Cardiac muscle cell (in vitro differentiated cells and primary cell): ENCODE measurements at regions not wholly inside any gene's neighbourhood (a gene's known extent, or its start where the extent isn't known, plus 50 kb on each side); places are given as distances from the start of the nearest gene placed in this dataset.

ENCODE experiments used
- DNase-seq, 2 donors: peaks; one replicate each; pipeline versions ENCODE4 v3.0.0 to v3.0.0-alpha.2; 2010 to 2017; ENCODE audit warnings: low read depth in 1 of 2, low spot score in 1 of 2
- H3K27ac ChIP-seq: fragments of 200-600 bp; sonication (generic); 2 replicates; pipeline ENCODE4 v1.5.1; 2016
- H3K27me3 ChIP-seq: fragments of 200-600 bp; sonication (generic); 2 replicates; pipeline ENCODE4 v1.6.0; 2016; ENCODE audit warnings: control low read depth
- H3K36me3 ChIP-seq: fragments of 200-600 bp; sonication (generic); 2 replicates; pipeline ENCODE4 v1.5.1; 2016; ENCODE audit warnings: control low read depth
- H3K4me1 ChIP-seq: fragments of 200-600 bp; sonication (generic); 2 replicates; pipeline ENCODE4 v1.8.1; 2017; ENCODE audit warnings: low read depth, mild to moderate bottlenecking, mixed run types
- H3K4me3 ChIP-seq: fragments of 200-600 bp; sonication (generic); 2 replicates; pipeline ENCODE4 v1.5.1; 2016; ENCODE audit warnings: mild to moderate bottlenecking
- H3K9me3 ChIP-seq: fragments of 200-600 bp; sonication (generic); 2 replicates; pipeline ENCODE4 v1.5.1; 2017; ENCODE audit warnings: low read depth, mild to moderate bottlenecking, control low read depth
- TF ChIP-seq, protein P1 (sequence below): IDR thresholded peaks from 2 replicates; pipeline ENCODE4 v1.5.1; 2012; ENCODE audit warnings: low read depth, mild to moderate bottlenecking, low read length

DNA sequence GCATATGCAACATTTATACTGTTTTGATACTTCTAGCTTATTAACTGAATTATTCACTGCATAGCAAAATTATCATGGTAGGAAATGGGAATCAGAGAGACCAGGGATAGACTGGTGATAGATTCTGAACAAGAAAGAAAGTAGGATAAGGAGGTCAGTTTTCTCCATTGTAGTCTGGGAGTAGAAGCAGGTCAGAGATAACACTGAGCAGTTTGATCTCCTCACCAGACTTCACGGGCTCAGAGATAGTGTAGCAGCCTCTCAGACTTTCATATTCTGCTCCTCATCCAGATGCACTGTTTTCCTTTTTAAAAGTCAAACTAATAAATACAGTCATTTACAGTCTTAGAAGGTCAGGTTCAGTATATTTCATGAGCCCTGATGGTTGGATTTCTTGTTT, 56.0 kb upstream of the MYO16 start:
- Histone ChIP-seq H3K27me3 (no peaks in the 10 kb centered on the region), H3K4me3 (no peak overlapping the region), H3K27ac (no peak overlapping the region), H3K9me3 (no peaks in the 10 kb centered on the region), H3K36me3 (no peaks in the 10 kb centered on the region), H3K4me1 (no peaks in the 10 kb centered on the region)
- no peak for DNase-seq
- TF ChIP-seq, protein P1, sequence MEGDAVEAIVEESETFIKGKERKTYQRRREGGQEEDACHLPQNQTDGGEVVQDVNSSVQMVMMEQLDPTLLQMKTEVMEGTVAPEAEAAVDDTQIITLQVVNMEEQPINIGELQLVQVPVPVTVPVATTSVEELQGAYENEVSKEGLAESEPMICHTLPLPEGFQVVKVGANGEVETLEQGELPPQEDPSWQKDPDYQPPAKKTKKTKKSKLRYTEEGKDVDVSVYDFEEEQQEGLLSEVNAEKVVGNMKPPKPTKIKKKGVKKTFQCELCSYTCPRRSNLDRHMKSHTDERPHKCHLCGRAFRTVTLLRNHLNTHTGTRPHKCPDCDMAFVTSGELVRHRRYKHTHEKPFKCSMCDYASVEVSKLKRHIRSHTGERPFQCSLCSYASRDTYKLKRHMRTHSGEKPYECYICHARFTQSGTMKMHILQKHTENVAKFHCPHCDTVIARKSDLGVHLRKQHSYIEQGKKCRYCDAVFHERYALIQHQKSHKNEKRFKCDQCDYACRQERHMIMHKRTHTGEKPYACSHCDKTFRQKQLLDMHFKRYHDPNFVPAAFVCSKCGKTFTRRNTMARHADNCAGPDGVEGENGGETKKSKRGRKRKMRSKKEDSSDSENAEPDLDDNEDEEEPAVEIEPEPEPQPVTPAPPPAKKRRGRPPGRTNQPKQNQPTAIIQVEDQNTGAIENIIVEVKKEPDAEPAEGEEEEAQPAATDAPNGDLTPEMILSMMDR = no peak

DNA sequence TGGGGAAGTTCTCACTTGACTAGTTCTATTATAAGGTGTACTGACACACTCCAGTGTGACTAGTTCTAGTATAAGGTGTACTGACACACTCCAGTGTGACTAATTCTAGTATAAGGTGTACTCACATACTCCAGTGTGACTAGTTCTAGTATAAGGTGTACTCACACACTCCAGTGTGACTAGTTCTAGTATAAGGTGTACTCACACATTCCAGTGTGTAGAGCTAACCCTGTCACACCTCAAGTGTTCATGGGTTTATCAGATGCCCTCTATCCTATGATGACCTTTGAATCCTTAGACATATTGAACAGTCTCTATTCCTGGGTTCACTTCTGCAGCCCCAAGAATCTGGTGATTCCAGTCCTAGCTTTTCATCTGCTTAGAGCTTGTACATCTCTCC, 54.6 kb upstream of the MYO16 start:
- no peaks in the 10 kb centered on the region for H3K9me3 ChIP-seq
- no peak overlapping the region for H3K27ac ChIP-seq
- no peaks in the 10 kb centered on the region for H3K27me3 ChIP-seq
- no peaks in the 10 kb centered on the region for H3K36me3 ChIP-seq
- TF ChIP-seq, protein P1 = no peak
- no peaks in the 10 kb centered on the region for H3K4me1 ChIP-seq
- H3K4me3 ChIP-seq = no peak overlapping the region
- no peak for DNase-seq

DNA sequence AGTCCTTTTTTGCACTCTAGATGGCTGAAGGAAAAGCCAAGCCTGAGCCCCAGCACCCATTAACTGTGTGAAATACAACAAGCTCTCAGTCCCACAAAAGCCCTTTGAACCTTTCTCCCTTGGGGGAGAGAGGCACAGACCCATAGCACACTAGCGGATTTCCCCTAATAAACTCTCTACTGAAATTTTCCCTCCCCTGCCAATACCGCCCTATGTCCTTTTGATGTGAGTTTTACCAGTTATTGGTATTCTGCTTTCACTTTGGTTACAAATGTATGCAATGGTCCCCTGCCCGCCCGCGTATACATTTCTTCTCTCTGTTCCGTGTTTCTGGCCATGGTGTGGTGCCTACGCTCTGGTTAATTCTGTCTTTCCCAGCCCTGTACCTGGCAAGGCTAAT, 54.0 kb upstream of the MYO16 start:
- TF ChIP-seq, protein P1 = no peak
- Histone ChIP-seq H3K27me3 (peaks cover 3% of the 10 kb centered on the region), H3K4me1 (no peaks in the 10 kb centered on the region), H3K9me3 (no peaks in the 10 kb centered on the region), H3K27ac (no peak overlapping the region), H3K4me3 (no peak overlapping the region), H3K36me3 (no peaks in the 10 kb centered on the region)
- DNase-seq = no peak
